ENCODE measurements at regions not wholly inside any gene's neighbourhood (a gene's known extent, or its start where the extent isn't known, plus 50 kb on each side); places are given as distances from the start of the nearest gene placed in this dataset.
A peak's percentile ranks its signal among the peaks of the same experiment; 100 is the strongest.

- 82 to 87% methylated on average over 4 of the region's 4 CpGs for WGBS, 2 donors
- DNase-seq (no peak), ATAC-seq (no peak)
Observed at GRCh38 chr5:105945203-105945972, 1725.3 kb downstream of the EFNA5 start.

GRCh38 chr5:105940181-105940580 is 1730.6 kb downstream of the EFNA5 start:
- no peak for TF ChIP-seq CTCF (IDR thresholded peaks at IDR 0.05)
- no peaks in the 10 kb centered on the region for H3K27me3 ChIP-seq
- H3K9me3 ChIP-seq: peaks cover 0 to 20% (median 7%) of the 10 kb centered on the region in 11 donors
- intact Hi-C loops (cut with DNase I): no loop called here
- H3K36me3 ChIP-seq: no peaks in the 10 kb centered on the region
- DNase-seq: no peak
- no peak for ATAC-seq
- H3K4me3 ChIP-seq: no peak overlapping the region
- H3K4me1 ChIP-seq: no peaks in the 10 kb centered on the region
- H3K27ac ChIP-seq: no peak overlapping the region

More at GRCh38 chr5:105945203-105945972, 1725.3 kb downstream of the EFNA5 start:
- no peak overlapping the region for H3K27ac ChIP-seq
- no peak overlapping the region for H3K4me3 ChIP-seq
- no peaks in the 10 kb centered on the region for H3K4me1 ChIP-seq
- peaks cover 0 to 5% (median 0%) of the 10 kb centered on the region in 11 donors for H3K9me3 ChIP-seq
- no peak for TF ChIP-seq CTCF (IDR thresholded peaks at IDR 0.05)
- intact Hi-C loops (cut with DNase I): no loop called here
- H3K36me3 ChIP-seq: no peaks in the 10 kb centered on the region
- H3K27me3 ChIP-seq: no peaks in the 10 kb centered on the region

- no peak overlapping the region for H3K4me3 ChIP-seq
- no peaks in the 10 kb centered on the region for H3K36me3 ChIP-seq
- H3K27ac ChIP-seq: no peak overlapping the region
- TF ChIP-seq CTCF (IDR thresholded peaks at IDR 0.05): no peak
- no peaks in the 10 kb centered on the region for H3K27me3 ChIP-seq
- no peak for ATAC-seq
- intact Hi-C loops (cut with DNase I): no loop called here
- DNase-seq: no peak
- H3K9me3 ChIP-seq: peaks cover 0 to 23% (median 7%) of the 10 kb centered on the region in 11 donors
- peaks cover 0 to 3% (median 0%) of the 10 kb centered on the region in 9 donors for H3K4me1 ChIP-seq
Observed at GRCh38 chr5:105934171-105934570, 1736.6 kb downstream of the EFNA5 start.

- no peak for TF ChIP-seq CTCF (IDR thresholded peaks at IDR 0.05)
- Histone ChIP-seq H3K27ac (no peak overlapping the region), H3K4me1 (peaks cover 0 to 3% (median 0%) of the 10 kb centered on the region in 9 donors), H3K27me3 (no peaks in the 10 kb centered on the region), H3K9me3 (peaks cover 0 to 4% (median 0%) of the 10 kb centered on the region in 11 donors), H3K4me3 (no peak overlapping the region), H3K36me3 (no peaks in the 10 kb centered on the region)
- intact Hi-C loops (cut with DNase I): no loop called here
- DNase-seq: no peak
- ATAC-seq: peak in 3 of 8 donors; percentile 63 to 74 (median 65)
- WGBS, 2 donors: 55 to 68% methylated on average over 2 of the region's 2 CpGs
Observed at GRCh38 chr5:105931881-105932421, 1738.8 kb downstream of the EFNA5 start.
